KMS-11 (cell line): ENCODE measurements at regions not wholly inside any gene's neighbourhood (a gene's known extent, or its start where the extent isn't known, plus 50 kb on each side); places are given as distances from the start of the nearest gene placed in this dataset.

Experiments used
- H2AFZ ChIP-seq: fragments of 200-600 bp; sonication (generic); 2 replicates; pipeline ENCODE4 v1.6.1; 2016; ENCODE audit warnings: antibody characterized with exemption, mixed run types, low read depth
- H3K27ac ChIP-seq: fragments of 200-600 bp; sonication (generic); 2 replicates; pipeline ENCODE4 v1.6.1; 2016; ENCODE audit warnings: mild to moderate bottlenecking, mixed run types
- H3K27me3 ChIP-seq: fragments of 200-600 bp; sonication (generic); 2 replicates; pipeline ENCODE4 v1.6.1; 2017; ENCODE audit warnings: mild to moderate bottlenecking, low read depth, mixed run types, moderate library complexity; ENCODE audit not compliant: insufficient read depth
- H3K36me3 ChIP-seq: fragments of 200-600 bp; sonication (generic); 2 replicates; pipeline ENCODE4 v1.6.1; 2017; ENCODE audit warnings: mild to moderate bottlenecking, mixed run types; ENCODE audit not compliant: insufficient read depth
- H3K4me1 ChIP-seq: fragments of 200-600 bp; sonication (generic); 2 replicates; pipeline ENCODE4 v1.6.1; 2016; ENCODE audit warnings: mild to moderate bottlenecking, low read depth, mixed run types; ENCODE audit not compliant: poor library complexity, severe bottlenecking
- H3K4me2 ChIP-seq: fragments of 200-600 bp; sonication (generic); 2 replicates; pipeline ENCODE4 v1.7.0; 2016; ENCODE audit warnings: mild to moderate bottlenecking, mixed run types
- H3K4me3 ChIP-seq: fragments of 200-600 bp; sonication (generic); IDR thresholded peaks from 2 replicates; pipeline ENCODE4 v1.6.1; 2017; ENCODE audit warnings: low read depth, low read length, mixed read lengths; ENCODE audit not compliant: insufficient read depth
- H3K79me2 ChIP-seq: fragments of 200-600 bp; sonication (generic); 2 replicates; pipeline ENCODE4 v1.6.1; 2016; ENCODE audit warnings: low read depth, mixed run types; ENCODE audit not compliant: insufficient read depth
- H3K9ac ChIP-seq: fragments of 200-600 bp; sonication (generic); 2 replicates; pipeline ENCODE4 v1.6.1; 2016; ENCODE audit warnings: mild to moderate bottlenecking, mixed run types
- H4K20me1 ChIP-seq: fragments of 200-600 bp; sonication (generic); 2 replicates; pipeline ENCODE4 v1.6.1; 2016; ENCODE audit warnings: mild to moderate bottlenecking, mixed run types; ENCODE audit not compliant: insufficient read depth
- CTCF ChIP-seq: fragments of 200-600 bp; sonication (generic); conservative IDR thresholded peaks from 2 replicates; pipeline ENCODE4 v1.6.1; 2017; ENCODE audit warnings: low read depth, mild to moderate bottlenecking, antibody characterized with exemption, low read length, moderate library complexity, mixed read lengths

GRCh38 chr9:1267581-1267980, 217.4 kb downstream of the DMRT2 start:
- Histone ChIP-seq H3K4me1 (no peaks in the 10 kb centered on the region), H2AFZ (no peak overlapping the region), H3K79me2 (no peaks in the 10 kb centered on the region), H3K36me3 (no peaks in the 10 kb centered on the region), H3K4me3 (no peak overlapping the region), H3K27ac (no peak overlapping the region), H3K27me3 (no peaks in the 10 kb centered on the region), H3K9ac (no peak overlapping the region), H4K20me1 (no peaks in the 10 kb centered on the region), H3K4me2 (no peak overlapping the region)
- TF ChIP-seq CTCF = no peak

GRCh38 chr9:1269533-1270315, 219.6 kb downstream of the DMRT2 start:
- Histone ChIP-seq H3K9ac (no peak overlapping the region), H3K4me2 (no peak overlapping the region), H3K27ac (no peak overlapping the region), H3K79me2 (no peaks in the 10 kb centered on the region), H3K36me3 (no peaks in the 10 kb centered on the region), H2AFZ (no peak overlapping the region), H4K20me1 (no peaks in the 10 kb centered on the region), H3K27me3 (no peaks in the 10 kb centered on the region), H3K4me3 (no peak overlapping the region), H3K4me1 (no peaks in the 10 kb centered on the region)
- no peak for TF ChIP-seq CTCF

GRCh38 chr9:1271367-1271766, 221.2 kb downstream of the DMRT2 start:
- no peak overlapping the region for H3K4me3 ChIP-seq
- no peaks in the 10 kb centered on the region for H3K4me1 ChIP-seq
- H3K9ac ChIP-seq = no peak overlapping the region
- H3K27me3 ChIP-seq = no peaks in the 10 kb centered on the region
- H3K79me2 ChIP-seq = no peaks in the 10 kb centered on the region
- no peak overlapping the region for H3K27ac ChIP-seq
- no peaks in the 10 kb centered on the region for H4K20me1 ChIP-seq
- no peak for TF ChIP-seq CTCF
- H3K4me2 ChIP-seq = no peak overlapping the region
- H2AFZ ChIP-seq = no peak overlapping the region
- no peaks in the 10 kb centered on the region for H3K36me3 ChIP-seq

- H3K9ac ChIP-seq = no peak overlapping the region
- TF ChIP-seq CTCF = no peak
- H2AFZ ChIP-seq = no peak overlapping the region
- H3K27ac ChIP-seq = no peak overlapping the region
- no peak overlapping the region for H3K4me3 ChIP-seq
- H4K20me1 ChIP-seq = no peaks in the 10 kb centered on the region
- H3K79me2 ChIP-seq = no peaks in the 10 kb centered on the region
- H3K36me3 ChIP-seq = no peaks in the 10 kb centered on the region
- no peaks in the 10 kb centered on the region for H3K27me3 ChIP-seq
- no peak overlapping the region for H3K4me2 ChIP-seq
- no peaks in the 10 kb centered on the region for H3K4me1 ChIP-seq
Observed at GRCh38 chr9:1271786-1272185, 221.6 kb downstream of the DMRT2 start.
